Neural cell (in vitro differentiated cells): ENCODE measurements at regions not wholly inside any gene's neighbourhood (a gene's known extent, or its start where the extent isn't known, plus 50 kb on each side); places are given as distances from the start of the nearest gene placed in this dataset.

Experiments
- CTCF ChIP-seq: fragments of 450-650 bp; IDR thresholded peaks from 2 replicates; pipeline ENCODE4 v1.5.1; 2014; ENCODE audit warnings: antibody characterized with exemption, mild to moderate bottlenecking, moderate library complexity; ENCODE audit not compliant: poor library complexity, severe bottlenecking
- EZH2 ChIP-seq: fragments of 200-600, 300-800 bp; shearing (Covaris generic), sonication (generic); IDR thresholded peaks from 2 replicates; pipeline ENCODE4 v1.6.1; 2014; ENCODE audit warnings: antibody characterized with exemption, low read length, borderline replicate concordance, mild to moderate bottlenecking; ENCODE audit not compliant: insufficient read depth, poor library complexity, severe bottlenecking
- POLR2AphosphoS5 ChIP-seq: IDR thresholded peaks from 2 replicates; pipeline ENCODE4 v1.6.1; 2012
- SMC3 ChIP-seq: fragments of 450-650 bp; conservative IDR thresholded peaks from 2 replicates; pipeline ENCODE4 v1.6.1; 2014; ENCODE audit warnings: antibody characterized with exemption, mild to moderate bottlenecking, moderate library complexity; ENCODE audit not compliant: poor library complexity

- TF ChIP-seq EZH2 (no peak), CTCF (no peak), POLR2AphosphoS5 (no peak), SMC3 (no peak)
Observed at GRCh38 chr4:104615926-104616325, 121.2 kb upstream of the CXXC4 start.
